GM23248 (cell line): ENCODE measurements at regions not wholly inside any gene's neighbourhood (a gene's known extent, or its start where the extent isn't known, plus 50 kb on each side); places are given as distances from the start of the nearest gene placed in this dataset.

Source experiments
- EZH2 ChIP-seq: fragments of 200-600 bp; sonication (generic); IDR thresholded peaks from 2 replicates; pipeline ENCODE4 v1.6.1; 2018; ENCODE audit warnings: antibody characterized with exemption, mild to moderate bottlenecking; ENCODE audit not compliant: insufficient read depth, poor library complexity, severe bottlenecking
- EZH2phosphoT487 ChIP-seq: fragments of 200-600 bp; sonication (generic); IDR thresholded peaks from 2 replicates; pipeline ENCODE4 v1.6.1; 2018; ENCODE audit warnings: antibody characterized with exemption, moderate library complexity, mild to moderate bottlenecking, low read depth; ENCODE audit not compliant: insufficient read depth

GRCh38 chr6:150529646-150530045, 70.0 kb upstream of the PLEKHG1 start:
- TF ChIP-seq EZH2 (no peak), EZH2phosphoT487 (no peak)
